Spleen (tissue), 7 donors: ENCODE measurements at regions not wholly inside any gene's neighbourhood (a gene's known extent, or its start where the extent isn't known, plus 50 kb on each side); places are given as distances from the start of the nearest gene placed in this dataset.

Experiments used
- POLR2A ChIP-seq, 3 donors: fragments of 450-650 bp; IDR thresholded peaks; one replicate each; pipeline ENCODE4 v1.5.1; 2017; ENCODE audit warnings: antibody characterized with exemption in 3 of 3, mild to moderate bottlenecking in 1 of 3
- POLR2AphosphoS5 ChIP-seq, 3 donors: sonication (generic); formaldehyde crosslinking; IDR thresholded peaks; one replicate each; pipeline ENCODE4 v1.5.1; 2017; ENCODE audit warnings: antibody characterized with exemption in 3 of 3
- TF ChIP-seq, protein P1 (sequence below), 11 experiments: fragments of 200-600 bp in 7 of 11; fragments of 450-650 bp in 4 of 11; sonication (generic) in 4 of 11; IDR thresholded peaks in 8 of 11; conservative IDR thresholded peaks in 3 of 11; 1 replicate in 7 of 11; 2 replicates in 4 of 11; pipeline versions ENCODE4 v1.4.0 to v1.8.0; 2016 to 2021; ENCODE audit warnings: antibody characterized with exemption in 11 of 11, inconsistent platforms in 4 of 11, mild to moderate bottlenecking in 1 of 11
- donor health status: DM: no; HTN: no; CAD: no; lungs with moderate emphysema.
- donor health status: DM: no; HTN: no; CAD: no.
- donor health status: DM: no; HTN: no; CAD: no.

DNA sequence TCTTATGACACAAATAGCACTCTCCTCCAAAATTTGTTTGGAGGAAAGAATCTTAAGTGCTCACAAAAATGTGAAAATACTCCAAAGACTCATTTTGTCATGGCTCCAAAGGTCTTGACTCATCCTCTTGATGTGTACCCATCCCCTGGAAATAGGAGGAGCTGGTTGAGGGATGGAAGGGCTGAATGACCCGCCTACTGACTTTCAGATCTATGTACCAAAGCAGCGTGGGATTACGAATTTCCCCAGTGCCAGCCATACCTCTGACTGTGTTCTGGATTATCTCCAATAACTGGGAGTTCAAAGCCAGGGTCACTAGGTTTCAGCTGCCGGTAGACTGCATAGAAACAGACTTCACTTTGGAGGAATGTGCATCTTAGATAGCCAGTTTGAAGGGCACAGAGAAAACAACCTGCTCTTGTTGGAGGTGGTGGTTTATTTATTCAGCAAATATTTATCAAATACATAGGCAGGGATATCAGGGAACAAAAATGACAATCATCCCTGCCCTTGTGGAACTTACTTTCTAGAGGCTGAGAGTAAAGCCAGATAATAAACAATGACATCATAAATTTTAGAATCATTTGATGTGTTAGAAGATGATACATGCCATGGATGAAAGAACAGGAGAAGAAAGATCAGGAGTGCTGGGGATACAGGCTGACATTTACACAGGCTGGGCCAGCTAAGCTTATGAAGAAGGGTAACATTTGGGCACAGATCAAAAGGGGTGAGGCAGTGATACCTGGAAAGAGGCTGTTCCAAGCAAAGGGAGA, 246.6 kb downstream of the TBXT start:
- TF ChIP-seq, protein P1, sequence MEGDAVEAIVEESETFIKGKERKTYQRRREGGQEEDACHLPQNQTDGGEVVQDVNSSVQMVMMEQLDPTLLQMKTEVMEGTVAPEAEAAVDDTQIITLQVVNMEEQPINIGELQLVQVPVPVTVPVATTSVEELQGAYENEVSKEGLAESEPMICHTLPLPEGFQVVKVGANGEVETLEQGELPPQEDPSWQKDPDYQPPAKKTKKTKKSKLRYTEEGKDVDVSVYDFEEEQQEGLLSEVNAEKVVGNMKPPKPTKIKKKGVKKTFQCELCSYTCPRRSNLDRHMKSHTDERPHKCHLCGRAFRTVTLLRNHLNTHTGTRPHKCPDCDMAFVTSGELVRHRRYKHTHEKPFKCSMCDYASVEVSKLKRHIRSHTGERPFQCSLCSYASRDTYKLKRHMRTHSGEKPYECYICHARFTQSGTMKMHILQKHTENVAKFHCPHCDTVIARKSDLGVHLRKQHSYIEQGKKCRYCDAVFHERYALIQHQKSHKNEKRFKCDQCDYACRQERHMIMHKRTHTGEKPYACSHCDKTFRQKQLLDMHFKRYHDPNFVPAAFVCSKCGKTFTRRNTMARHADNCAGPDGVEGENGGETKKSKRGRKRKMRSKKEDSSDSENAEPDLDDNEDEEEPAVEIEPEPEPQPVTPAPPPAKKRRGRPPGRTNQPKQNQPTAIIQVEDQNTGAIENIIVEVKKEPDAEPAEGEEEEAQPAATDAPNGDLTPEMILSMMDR (IDR thresholded peaks at IDR 0.05 in 8 of 11, conservative IDR thresholded peaks at IDR 0.05 in 3 of 11) = no peak
- TF ChIP-seq POLR2A (IDR thresholded peaks at IDR 0.05) = no peak
- TF ChIP-seq POLR2AphosphoS5 (IDR thresholded peaks at IDR 0.05) = no peak
